Mesendoderm (in vitro differentiated cells): ENCODE measurements at regions not wholly inside any gene's neighbourhood (a gene's known extent, or its start where the extent isn't known, plus 50 kb on each side); places are given as distances from the start of the nearest gene placed in this dataset.

Source experiments
- DNase-seq: peaks from one replicate; pipeline ENCODE4 v3.0.0; 2013
- H2AK5ac ChIP-seq: 2 replicates; pipeline ENCODE4 v1.6.1; 2013; ENCODE audit warnings: low read length, inconsistent platforms
- H2BK120ac ChIP-seq: 2 replicates; pipeline ENCODE4 v1.6.1; 2013; ENCODE audit warnings: low read depth, mild to moderate bottlenecking, low read length, moderate library complexity, mixed read lengths
- H2BK15ac ChIP-seq: replicated peaks from 2 replicates; pipeline ENCODE4 v1.6.1; 2013; ENCODE audit warnings: low read depth, mild to moderate bottlenecking, moderate library complexity
- H2BK5ac ChIP-seq: 2 replicates; pipeline ENCODE4 v1.6.1; 2013; ENCODE audit warnings: low read length, inconsistent platforms
- H3K18ac ChIP-seq: 2 replicates; pipeline ENCODE4 v1.6.1; 2013; ENCODE audit warnings: mild to moderate bottlenecking, low read length, mixed read lengths
- H3K23ac ChIP-seq: one replicate; pipeline ENCODE4 v1.6.1; 2013; ENCODE audit warnings: low read length
- H3K27ac ChIP-seq: 2 replicates; pipeline ENCODE4 v1.5.1; 2013; ENCODE audit warnings: low read depth, mild to moderate bottlenecking, inconsistent platforms, low read length, moderate library complexity
- H3K27me3 ChIP-seq: 2 replicates; pipeline ENCODE4 v1.6.1; 2013; ENCODE audit warnings: low read length, control low read depth, mild to moderate bottlenecking, inconsistent platforms; ENCODE audit not compliant: insufficient read depth, poor library complexity
- H3K36me3 ChIP-seq: 2 replicates; pipeline ENCODE4 v1.6.1; 2013; ENCODE audit warnings: low read length, inconsistent platforms; ENCODE audit not compliant: control insufficient read depth, insufficient read depth
- H3K4ac ChIP-seq: one replicate; pipeline ENCODE4 v1.6.1; 2013; ENCODE audit warnings: low read depth, mild to moderate bottlenecking, low read length, moderate library complexity
- H3K4me1 ChIP-seq: 2 replicates; pipeline ENCODE4 v1.6.1; 2013; ENCODE audit warnings: low read depth, low read length, inconsistent platforms; ENCODE audit not compliant: control insufficient read depth
- H3K4me2 ChIP-seq: 2 replicates; pipeline ENCODE4 v1.6.1; 2013; ENCODE audit warnings: low read length
- H3K4me3 ChIP-seq: 2 replicates; pipeline ENCODE4 v1.5.1; 2013; ENCODE audit warnings: mild to moderate bottlenecking, low read length
- H3K56ac ChIP-seq: one replicate; pipeline ENCODE4 v1.6.1; 2013; ENCODE audit warnings: low read length
- H3K79me1 ChIP-seq: 2 replicates; pipeline ENCODE4 v1.6.1; 2013; ENCODE audit warnings: low read length, inconsistent platforms
- H3K79me2 ChIP-seq: 2 replicates; pipeline ENCODE4 v1.6.1; 2013; ENCODE audit warnings: mild to moderate bottlenecking, low read length; ENCODE audit not compliant: control insufficient read depth, insufficient read depth
- H3K9ac ChIP-seq: 2 replicates; pipeline ENCODE4 v1.6.1; 2013; ENCODE audit warnings: low read length, inconsistent platforms
- H4K5ac ChIP-seq: one replicate; pipeline ENCODE4 v1.6.1; 2013; ENCODE audit warnings: low read length
- H4K8ac ChIP-seq: one replicate; pipeline ENCODE4 v1.6.1; 2013; ENCODE audit warnings: low read depth, mild to moderate bottlenecking, control low read depth, low read length, moderate library complexity
- WGBS: extraction: QIAGEN DNeasy Blood & Tissue Kit; methylation state at CpG from one replicate; pipeline ENCODE4 v1.1.7; 2013; ENCODE audit warnings: low lambda C conversion rate, missing lambda C conversion rate; ENCODE audit not compliant: insufficient coverage; ENCODE audit errors: extremely low coverage; 5-methylcytosine and 5-hydroxymethylcytosine counted together

DNA sequence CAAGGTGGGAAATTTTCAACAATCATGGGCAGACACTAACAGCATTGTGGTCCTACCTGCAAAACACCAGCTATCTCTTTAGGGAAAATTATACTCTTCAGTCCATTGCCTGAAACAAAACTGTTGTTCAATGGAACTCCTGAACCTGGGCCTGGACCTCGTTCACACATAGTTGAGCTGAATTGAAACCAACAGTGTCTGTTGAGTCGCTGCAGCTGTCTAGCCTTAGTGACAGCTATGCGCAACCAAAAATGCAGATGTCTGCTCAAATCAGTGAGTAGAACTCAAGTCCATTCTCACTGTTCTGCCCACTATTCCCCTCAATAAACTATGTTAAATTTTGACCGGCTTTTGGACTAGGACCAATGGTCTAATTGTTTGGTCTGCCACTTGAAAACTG is 286.2 kb downstream of the TFAP2A start:
- H3K27ac ChIP-seq = no peak overlapping the region
- no CpG with 5 or more reads among the region's 4 CpGs for WGBS
- no peaks in the 10 kb centered on the region for H3K27me3 ChIP-seq
- no peaks in the 10 kb centered on the region for H3K36me3 ChIP-seq
- H3K79me2 ChIP-seq = no peaks in the 10 kb centered on the region
- no peaks in the 10 kb centered on the region for H3K79me1 ChIP-seq
- H3K23ac ChIP-seq = no peak overlapping the region
- H3K18ac ChIP-seq = no peak overlapping the region
- H3K4me1 ChIP-seq = no peaks in the 10 kb centered on the region
- no peak overlapping the region for H3K4me3 ChIP-seq
- H3K4me2 ChIP-seq = no peak overlapping the region
- H3K56ac ChIP-seq = no peak overlapping the region
- H4K5ac ChIP-seq = no peak overlapping the region
- H2BK15ac ChIP-seq = no peak overlapping the region
- no peak overlapping the region for H2BK120ac ChIP-seq
- H2BK5ac ChIP-seq = no peak overlapping the region
- no peak overlapping the region for H3K4ac ChIP-seq
- no peak overlapping the region for H2AK5ac ChIP-seq
- no peak for DNase-seq
- H4K8ac ChIP-seq = no peak overlapping the region
- H3K9ac ChIP-seq = no peak overlapping the region

- no peak overlapping the region for H2BK5ac ChIP-seq
- no peaks in the 10 kb centered on the region for H3K27me3 ChIP-seq
- H3K79me2 ChIP-seq = no peaks in the 10 kb centered on the region
- H2AK5ac ChIP-seq = no peak overlapping the region
- no peak overlapping the region for H4K5ac ChIP-seq
- no peak overlapping the region for H3K18ac ChIP-seq
- H3K4me1 ChIP-seq = no peaks in the 10 kb centered on the region
- no peak overlapping the region for H3K23ac ChIP-seq
- no peaks in the 10 kb centered on the region for H3K36me3 ChIP-seq
- H3K4ac ChIP-seq = no peak overlapping the region
- DNase-seq = no peak
- H3K79me1 ChIP-seq = no peaks in the 10 kb centered on the region
- no peak overlapping the region for H2BK15ac ChIP-seq
- WGBS = no CpG with 5 or more reads among the region's 1 CpG
- no peak overlapping the region for H3K27ac ChIP-seq
- H3K4me2 ChIP-seq = no peak overlapping the region
- H3K4me3 ChIP-seq = no peak overlapping the region
- H3K56ac ChIP-seq = no peak overlapping the region
- no peak overlapping the region for H3K9ac ChIP-seq
- no peak overlapping the region for H2BK120ac ChIP-seq
- no peak overlapping the region for H4K8ac ChIP-seq
Observed at GRCh38 chr6:10122164-10122563, 292.7 kb downstream of the TFAP2A start.

DNA sequence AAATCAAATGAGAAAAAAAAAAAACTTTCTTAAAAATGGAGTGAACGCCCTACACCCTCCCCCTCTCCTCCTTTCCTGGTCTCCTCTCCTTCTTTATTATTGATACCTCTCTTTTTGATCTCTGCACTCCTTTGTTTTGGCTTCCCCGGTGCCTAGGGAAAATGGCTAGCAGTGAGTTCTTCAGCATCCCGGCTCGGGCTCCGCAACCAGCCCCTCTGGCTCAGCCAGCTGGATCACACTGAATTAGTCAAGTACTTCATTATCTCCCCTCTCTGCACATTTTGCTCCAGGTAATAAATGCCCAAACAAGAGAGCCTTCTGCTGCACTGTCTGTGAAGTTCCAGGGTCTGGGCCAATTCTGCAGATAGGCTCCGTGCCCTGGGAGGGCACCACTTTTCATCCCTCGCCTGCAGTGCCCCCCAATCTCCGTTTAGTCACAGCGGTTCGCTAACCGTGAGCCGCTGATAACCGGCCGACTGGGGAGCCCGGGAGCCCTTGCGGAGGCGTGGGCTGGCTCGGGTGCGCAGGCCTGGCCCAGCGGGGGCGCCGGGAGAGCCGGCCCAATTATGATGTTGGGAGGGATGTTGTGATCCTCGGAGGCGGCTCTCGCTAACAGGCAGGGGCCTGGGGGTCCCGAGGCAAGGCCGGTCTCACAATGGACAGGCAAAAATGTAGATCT is 301.9 kb downstream of the TFAP2A start:
- H3K4me1 ChIP-seq = no peaks in the 10 kb centered on the region
- H2BK120ac ChIP-seq = no peak overlapping the region
- H3K79me2 ChIP-seq = no peaks in the 10 kb centered on the region
- H2BK15ac ChIP-seq = no peak overlapping the region
- H3K27me3 ChIP-seq = no peaks in the 10 kb centered on the region
- H4K8ac ChIP-seq = no peak overlapping the region
- DNase-seq = peak; percentile 33
- no peaks in the 10 kb centered on the region for H3K36me3 ChIP-seq
- H3K79me1 ChIP-seq = no peaks in the 10 kb centered on the region
- H2BK5ac ChIP-seq = no peak overlapping the region
- H2AK5ac ChIP-seq = no peak overlapping the region
- WGBS = no CpG with 5 or more reads among the region's 28 CpGs
- no peak overlapping the region for H3K56ac ChIP-seq
- H3K9ac ChIP-seq = no peak overlapping the region
- no peak overlapping the region for H3K27ac ChIP-seq
- no peak overlapping the region for H3K4me3 ChIP-seq
- no peak overlapping the region for H3K23ac ChIP-seq
- H3K4ac ChIP-seq = no peak overlapping the region
- no peak overlapping the region for H4K5ac ChIP-seq
- H3K4me2 ChIP-seq = peak overlapping the region; percentile 42
- H3K18ac ChIP-seq = no peak overlapping the region

- Histone ChIP-seq H3K23ac (no peak overlapping the region), H3K56ac (no peak overlapping the region), H3K4me2 (no peak overlapping the region), H4K8ac (no peak overlapping the region), H3K18ac (no peak overlapping the region), H2BK5ac (no peak overlapping the region), H2BK15ac (no peak overlapping the region), H2AK5ac (no peak overlapping the region), H3K9ac (no peak overlapping the region), H3K4me3 (no peak overlapping the region), H3K36me3 (no peaks in the 10 kb centered on the region), H3K79me2 (no peaks in the 10 kb centered on the region), H3K4ac (no peak overlapping the region), H3K27me3 (no peaks in the 10 kb centered on the region), H3K4me1 (no peaks in the 10 kb centered on the region), H4K5ac (no peak overlapping the region), H2BK120ac (no peak overlapping the region), H3K79me1 (no peaks in the 10 kb centered on the region), H3K27ac (no peak overlapping the region)
- no peak for DNase-seq
- no CpG with 5 or more reads among the region's 7 CpGs for WGBS
Observed at GRCh38 chr6:10111975-10112374, 302.9 kb downstream of the TFAP2A start.

GRCh38 chr6:10101551-10102252 is 313.2 kb downstream of the TFAP2A start:
- no peaks in the 10 kb centered on the region for H3K79me2 ChIP-seq
- H3K79me1 ChIP-seq = no peaks in the 10 kb centered on the region
- no peak overlapping the region for H4K5ac ChIP-seq
- no peaks in the 10 kb centered on the region for H3K27me3 ChIP-seq
- H3K4ac ChIP-seq = no peak overlapping the region
- H2BK15ac ChIP-seq = no peak overlapping the region
- no peaks in the 10 kb centered on the region for H3K4me1 ChIP-seq
- H3K18ac ChIP-seq = no peak overlapping the region
- H2BK120ac ChIP-seq = no peak overlapping the region
- H3K23ac ChIP-seq = no peak overlapping the region
- H3K56ac ChIP-seq = no peak overlapping the region
- H2AK5ac ChIP-seq = no peak overlapping the region
- no peak overlapping the region for H3K4me2 ChIP-seq
- no peak for DNase-seq
- H2BK5ac ChIP-seq = no peak overlapping the region
- no peak overlapping the region for H4K8ac ChIP-seq
- H3K4me3 ChIP-seq = no peak overlapping the region
- WGBS = no CpG with 5 or more reads among the region's 4 CpGs
- no peaks in the 10 kb centered on the region for H3K36me3 ChIP-seq
- H3K9ac ChIP-seq = no peak overlapping the region
- H3K27ac ChIP-seq = no peak overlapping the region
